Activated CD8-positive, alpha-beta T cell treated with anti-CD3 and anti-CD28 coated beads, Interleukin-2, amount 10 ng/mL, durations not matched to agents 7 days and 5 days (primary cell): ENCODE measurements at regions not wholly inside any gene's neighbourhood (a gene's known extent, or its start where the extent isn't known, plus 50 kb on each side); places are given as distances from the start of the nearest gene placed in this dataset.
"Not testable (repeated sequence)": the region's sequence is repeated elsewhere in the genome, so short reads cannot be mapped to it uniquely, and the experiment has no call there.

ENCODE experiments used
- ATAC-seq: fragments of 150-1000 bp; cut with Tn5 transposase; one replicate; pipeline ENCODE4 v1.10.0; 2021; ENCODE audit warnings: moderate library complexity
- CTCF ChIA-PET: fragments of 350-600 bp; sonication (Branson Sonifier 250); formaldehyde crosslinking; loops from one replicate; lab custom pipeline; 2021; ENCODE audit warnings: antibody characterized with exemption; lab: Charles Lee
- POLR2A ChIA-PET: fragments of 350-600 bp; sonication (Branson Sonifier 250); formaldehyde crosslinking; loops from one replicate; lab custom pipeline; 2021; ENCODE audit warnings: antibody characterized with exemption; lab: Charles Lee
- DNase-seq: peaks from one replicate; pipeline ENCODE4 v3.0.0-alpha.2; 2020
- H3K27ac Mint-ChIP-seq: one replicate; pipeline ENCODE4 v1.8.0; 2021; ENCODE audit warnings: mild to moderate bottlenecking, mixed read lengths
- H3K27me3 Mint-ChIP-seq: one replicate; pipeline ENCODE4 v1.8.0; 2021; ENCODE audit warnings: low read depth, mixed read lengths
- H3K36me3 Mint-ChIP-seq: one replicate; pipeline ENCODE4 v1.8.0; 2021; ENCODE audit warnings: low read depth, mixed read lengths
- H3K4me1 Mint-ChIP-seq: one replicate; pipeline ENCODE4 v1.8.0; 2021; ENCODE audit warnings: low read depth, mixed read lengths
- H3K4me3 Mint-ChIP-seq: one replicate; pipeline ENCODE4 v1.8.0; 2021; ENCODE audit warnings: mild to moderate bottlenecking, mixed read lengths
- H3K9me3 Mint-ChIP-seq: one replicate; pipeline ENCODE4 v1.8.0; 2022; ENCODE audit warnings: mixed read lengths; ENCODE audit not compliant: insufficient read depth

- no peak overlapping the region for H3K27ac Mint-ChIP-seq
- H3K9me3 Mint-ChIP-seq = peaks cover 14% of the 10 kb centered on the region
- CTCF ChIA-PET = no interaction called here
- H3K36me3 Mint-ChIP-seq = no peaks in the 10 kb centered on the region
- no peaks in the 10 kb centered on the region for H3K4me1 Mint-ChIP-seq
- H3K4me3 Mint-ChIP-seq = no peak overlapping the region
- H3K27me3 Mint-ChIP-seq = no peaks in the 10 kb centered on the region
- DNase-seq (no peak), ATAC-seq (no peak)
- POLR2A ChIA-PET = no interaction called here
Measured at GRCh38 chr5:32866138-32866537, 155.0 kb downstream of the NPR3 start.

GRCh38 chr5:32869216-32869615, 158.1 kb downstream of the NPR3 start:
- no peak for ATAC-seq
- Mint-ChIP-seq H3K27ac (no peak overlapping the region), H3K27me3 (no peaks in the 10 kb centered on the region), H3K36me3 (no peaks in the 10 kb centered on the region), H3K9me3 (peaks cover 13% of the 10 kb centered on the region), H3K4me3 (no peak overlapping the region), H3K4me1 (no peaks in the 10 kb centered on the region)
- DNase-seq = no peak
- CTCF ChIA-PET = no interaction called here
- POLR2A ChIA-PET = no interaction called here

- Mint-ChIP-seq H3K27me3 (no peaks in the 10 kb centered on the region), H3K27ac (no peak overlapping the region), H3K9me3 (peaks cover 22% of the 10 kb centered on the region), H3K4me3 (no peak overlapping the region), H3K36me3 (no peaks in the 10 kb centered on the region), H3K4me1 (no peaks in the 10 kb centered on the region)
- ChIA-PET CTCF (no interaction called here), POLR2A (no interaction called here)
- no peak for DNase-seq
- ATAC-seq = no peak
Measured at GRCh38 chr5:32876791-32877190, 165.7 kb downstream of the NPR3 start.

GRCh38 chr5:32879364-32879763, 168.2 kb downstream of the NPR3 start:
- DNase-seq, CTCF ChIA-PET, POLR2A ChIA-PET, H3K27ac Mint-ChIP-seq, H3K27me3 Mint-ChIP-seq, H3K36me3 Mint-ChIP-seq, ATAC-seq, H3K4me1 Mint-ChIP-seq, H3K4me3 Mint-ChIP-seq: not testable (repeated sequence)
- H3K9me3 Mint-ChIP-seq = peaks cover 30% of the 10 kb centered on the region

GRCh38 chr5:32880796-32881195, 169.7 kb downstream of the NPR3 start:
- no peaks in the 10 kb centered on the region for H3K27me3 Mint-ChIP-seq
- ChIA-PET CTCF (no interaction called here), POLR2A (no interaction called here)
- H3K9me3 Mint-ChIP-seq = peaks cover 36% of the 10 kb centered on the region
- H3K4me1 Mint-ChIP-seq = no peaks in the 10 kb centered on the region
- no peak overlapping the region for H3K4me3 Mint-ChIP-seq
- no peak overlapping the region for H3K27ac Mint-ChIP-seq
- no peaks in the 10 kb centered on the region for H3K36me3 Mint-ChIP-seq
- ATAC-seq (no peak), DNase-seq (no peak)

GRCh38 chr5:32887390-32887789, 176.3 kb downstream of the NPR3 start:
- no peaks in the 10 kb centered on the region for H3K36me3 Mint-ChIP-seq
- H3K9me3 Mint-ChIP-seq = peaks cover 16% of the 10 kb centered on the region
- no peak overlapping the region for H3K4me3 Mint-ChIP-seq
- H3K27ac Mint-ChIP-seq = no peak overlapping the region
- DNase-seq = no peak
- H3K27me3 Mint-ChIP-seq = no peaks in the 10 kb centered on the region
- ChIA-PET POLR2A (no interaction called here), CTCF (no interaction called here)
- no peaks in the 10 kb centered on the region for H3K4me1 Mint-ChIP-seq
- ATAC-seq = no peak

GRCh38 chr5:32889078-32889477, 178.0 kb downstream of the NPR3 start:
- no peak for ATAC-seq
- Mint-ChIP-seq H3K4me1 (no peaks in the 10 kb centered on the region), H3K27me3 (no peaks in the 10 kb centered on the region), H3K9me3 (peaks cover 11% of the 10 kb centered on the region), H3K4me3 (no peak overlapping the region), H3K36me3 (no peaks in the 10 kb centered on the region), H3K27ac (no peak overlapping the region)
- DNase-seq = no peak
- CTCF ChIA-PET = no interaction called here
- POLR2A ChIA-PET = interaction anchor here (0.7 kb wide), 1 partner anchor 1956 kb away, joined by 3 read pairs; no protein-coding TSS in a partner anchor

- no peaks in the 10 kb centered on the region for H3K4me1 Mint-ChIP-seq
- POLR2A ChIA-PET = no interaction called here
- H3K9me3 Mint-ChIP-seq = no peaks in the 10 kb centered on the region
- DNase-seq = no peak
- CTCF ChIA-PET = no interaction called here
- no peaks in the 10 kb centered on the region for H3K36me3 Mint-ChIP-seq
- no peaks in the 10 kb centered on the region for H3K27me3 Mint-ChIP-seq
- no peak overlapping the region for H3K27ac Mint-ChIP-seq
- H3K4me3 Mint-ChIP-seq = no peak overlapping the region
- ATAC-seq = no peak
Measured at GRCh38 chr5:32903613-32904012, 192.5 kb downstream of the NPR3 start.

- CTCF ChIA-PET = no interaction called here
- no peak overlapping the region for H3K4me3 Mint-ChIP-seq
Measured at GRCh38 chr5:32908641-32909040, 197.5 kb downstream of the NPR3 start.

GRCh38 chr5:32909207-32909606, 198.1 kb downstream of the NPR3 start:
- no peaks in the 10 kb centered on the region for H3K9me3 Mint-ChIP-seq
- H3K27ac Mint-ChIP-seq = no peak overlapping the region
- no peaks in the 10 kb centered on the region for H3K4me1 Mint-ChIP-seq
- H3K4me3 Mint-ChIP-seq = no peak overlapping the region
- ChIA-PET CTCF (no interaction called here), POLR2A (no interaction called here)
- ATAC-seq = no peak
- H3K27me3 Mint-ChIP-seq = no peaks in the 10 kb centered on the region
- H3K36me3 Mint-ChIP-seq = no peaks in the 10 kb centered on the region
- no peak for DNase-seq

More at GRCh38 chr5:32908641-32909040, 197.5 kb downstream of the NPR3 start:
- ATAC-seq (no peak), DNase-seq (no peak)
- POLR2A ChIA-PET = no interaction called here
- Mint-ChIP-seq H3K4me1 (no peaks in the 10 kb centered on the region), H3K36me3 (no peaks in the 10 kb centered on the region), H3K27ac (no peak overlapping the region), H3K9me3 (no peaks in the 10 kb centered on the region), H3K27me3 (no peaks in the 10 kb centered on the region)

- no peak overlapping the region for H3K27ac Mint-ChIP-seq
- H3K4me1 Mint-ChIP-seq = no peaks in the 10 kb centered on the region
- DNase-seq (no peak), ATAC-seq (no peak)
- POLR2A ChIA-PET = no interaction called here
- CTCF ChIA-PET = no interaction called here
- H3K36me3 Mint-ChIP-seq = no peaks in the 10 kb centered on the region
- H3K27me3 Mint-ChIP-seq = no peaks in the 10 kb centered on the region
- no peak overlapping the region for H3K4me3 Mint-ChIP-seq
- H3K9me3 Mint-ChIP-seq = no peaks in the 10 kb centered on the region
Measured at GRCh38 chr5:32916648-32917047, 205.5 kb downstream of the NPR3 start.

- POLR2A ChIA-PET = no interaction called here
- H3K36me3 Mint-ChIP-seq = no peaks in the 10 kb centered on the region
- no peaks in the 10 kb centered on the region for H3K27me3 Mint-ChIP-seq
- ATAC-seq (no peak), DNase-seq (no peak)
- no peak overlapping the region for H3K27ac Mint-ChIP-seq
- H3K4me1 Mint-ChIP-seq = no peaks in the 10 kb centered on the region
- CTCF ChIA-PET = no interaction called here
- H3K4me3 Mint-ChIP-seq = no peak overlapping the region
- peaks cover 3% of the 10 kb centered on the region for H3K9me3 Mint-ChIP-seq
Measured at GRCh38 chr5:32928761-32929160, 217.6 kb downstream of the NPR3 start.

GRCh38 chr5:32931438-32931837, 220.3 kb downstream of the NPR3 start:
- H3K4me3 Mint-ChIP-seq, DNase-seq, H3K27ac Mint-ChIP-seq, ATAC-seq, H3K4me1 Mint-ChIP-seq, CTCF ChIA-PET, H3K9me3 Mint-ChIP-seq, H3K36me3 Mint-ChIP-seq, H3K27me3 Mint-ChIP-seq, POLR2A ChIA-PET: not testable (repeated sequence)
